CD14-positive monocyte (primary cell): ENCODE measurements at regions not wholly inside any gene's neighbourhood (a gene's known extent, or its start where the extent isn't known, plus 50 kb on each side); places are given as distances from the start of the nearest gene placed in this dataset.

Experiments
- DNase-seq, 3 donors: peaks; one replicate each; pipeline ENCODE4 v3.0.0-alpha.2; 2011 to 2022
- H2AFZ ChIP-seq: 2 replicates; pipeline ENCODE4 v1.6.0; 2012; ENCODE audit warnings: mild to moderate bottlenecking, low read depth, low read length, inconsistent platforms; ENCODE audit not compliant: insufficient read depth, poor library complexity, severe bottlenecking
- H3K27ac ChIP-seq, 2 donors: 1 replicate in 1 of 2; 2 replicates in 1 of 2; pipeline ENCODE4 v1.5.1; 2012 to 2013; ENCODE audit warnings: low read length in 2 of 2, control low read depth in 1 of 2, inconsistent platforms in 1 of 2, low read depth in 1 of 2, mild to moderate bottlenecking in 1 of 2
- H3K27me3 ChIP-seq, 2 donors: one replicate each; pipeline versions ENCODE4 v1.6.0 to v1.6.1; 2011 to 2013; ENCODE audit warnings: low read length in 2 of 2; ENCODE audit not compliant: control insufficient read depth in 2 of 2, insufficient read depth in 2 of 2
- H3K36me3 ChIP-seq, 2 donors: replicated peaks in 1 of 2; 1 replicate in 1 of 2; 2 replicates in 1 of 2; pipeline versions ENCODE4 v1.5.1 to v1.6.1; 2012 to 2013; ENCODE audit warnings: low read length in 2 of 2, control low read depth in 1 of 2, inconsistent platforms in 1 of 2, mild to moderate bottlenecking in 1 of 2; ENCODE audit not compliant: insufficient read depth in 2 of 2, control insufficient read depth in 1 of 2
- H3K4me1 ChIP-seq, 2 donors: 1 replicate in 1 of 2; 2 replicates in 1 of 2; pipeline versions ENCODE4 v1.5.1 to v1.6.1; 2012 to 2013; ENCODE audit warnings: low read length in 2 of 2, control low read depth in 1 of 2, inconsistent platforms in 1 of 2, mild to moderate bottlenecking in 1 of 2, moderate library complexity in 1 of 2; ENCODE audit not compliant: insufficient read depth in 2 of 2, control insufficient read depth in 1 of 2
- H3K4me2 ChIP-seq: replicated peaks from 2 replicates; pipeline ENCODE3; 2012; ENCODE audit warnings: low read length, moderate library complexity, mild to moderate bottlenecking; ENCODE audit not compliant: poor library complexity, severe bottlenecking; ENCODE audit errors: extremely low read depth
- H3K4me3 ChIP-seq, 3 experiments: fragments of 200-600 bp in 1 of 3; sonication (generic) in 1 of 3; replicated peaks in 1 of 3; 1 replicate in 2 of 3; 2 replicates in 1 of 3; pipeline ENCODE4 v1.5.1; 2011 to 2013; ENCODE audit warnings: low read length in 3 of 3, mild to moderate bottlenecking in 3 of 3, control low read depth in 2 of 3, low read depth in 2 of 3, inconsistent platforms in 1 of 3, moderate library complexity in 1 of 3
- H3K79me2 ChIP-seq: 2 replicates; pipeline ENCODE4 v1.6.0; 2012; ENCODE audit warnings: mild to moderate bottlenecking, control low read depth, inconsistent platforms, low read length, moderate library complexity; ENCODE audit not compliant: insufficient read depth
- H3K9ac ChIP-seq: 2 replicates; pipeline ENCODE4 v1.6.0; 2017; ENCODE audit warnings: low read length, mild to moderate bottlenecking; ENCODE audit not compliant: insufficient read depth, poor library complexity, severe bottlenecking
- H3K9me3 ChIP-seq, 2 donors: replicated peaks in 1 of 2; 1 replicate in 1 of 2; 2 replicates in 1 of 2; pipeline versions ENCODE4 v1.5.1 to v1.6.1; 2012 to 2013; ENCODE audit warnings: low read length in 2 of 2, control low read depth in 1 of 2; ENCODE audit not compliant: control insufficient read depth in 1 of 2, insufficient read depth in 1 of 2
- H4K20me1 ChIP-seq: 2 replicates; pipeline ENCODE4 v1.6.0; 2012; ENCODE audit warnings: mild to moderate bottlenecking, low read length, control low read depth, moderate library complexity; ENCODE audit not compliant: insufficient read depth
- H3K27ac Mint-ChIP-seq, 7 donors: one replicate each; pipeline ENCODE4 v1.8.0; 2020; ENCODE audit warnings: mild to moderate bottlenecking in 7 of 7, mixed read lengths in 7 of 7, moderate library complexity in 6 of 7, inconsistent platforms in 2 of 7
- H3K27me3 Mint-ChIP-seq, 3 donors: one replicate each; pipeline ENCODE4 v1.8.0; 2021 to 2022; ENCODE audit warnings: low read depth in 3 of 3, mild to moderate bottlenecking in 3 of 3, mixed read lengths in 3 of 3, moderate library complexity in 3 of 3, inconsistent platforms in 1 of 3
- H3K36me3 Mint-ChIP-seq, 2 donors: one replicate each; pipeline ENCODE4 v1.8.0; 2020; ENCODE audit warnings: mixed read lengths in 2 of 2, inconsistent platforms in 1 of 2, mild to moderate bottlenecking in 1 of 2
- H3K4me1 Mint-ChIP-seq: one replicate; pipeline ENCODE4 v1.8.0; 2020; ENCODE audit warnings: mild to moderate bottlenecking, mixed read lengths
- H3K4me3 Mint-ChIP-seq, 2 donors: one replicate each; pipeline ENCODE4 v1.8.0; 2020; ENCODE audit warnings: mild to moderate bottlenecking in 2 of 2, mixed read lengths in 2 of 2, moderate library complexity in 1 of 2
- H3K9me3 Mint-ChIP-seq, 7 donors: one replicate each; pipeline ENCODE4 v1.8.0; 2020 to 2022; ENCODE audit warnings: mixed read lengths in 7 of 7, mild to moderate bottlenecking in 6 of 7, moderate library complexity in 6 of 7, inconsistent platforms in 2 of 7
- CTCF ChIP-seq: fragments of 200-600 bp; IDR thresholded peaks from one replicate; pipeline ENCODE4 v1.8.0; 2022; ENCODE audit warnings: antibody characterized with exemption, mild to moderate bottlenecking
- WGBS: methylation state at CpG from one replicate; pipeline ENCODE4 v1.1.5; 2013; ENCODE audit warnings: missing lambda C conversion rate; ENCODE audit not compliant: insufficient coverage; 5-methylcytosine and 5-hydroxymethylcytosine counted together
- intact Hi-C, 2 donors: fragments of 100-400 bp; cut with micrococcal nuclease; formaldehyde crosslinking; loops; one replicate each; pipeline versions ENCODE4 v1.15.0 to v1.15.1; 2023

GRCh38 chr3:139811331-139811730, 123.7 kb upstream of the CLSTN2 start:
- Histone ChIP-seq H3K4me3 (no peak overlapping the region), H3K4me1 (no peaks in the 10 kb centered on the region), H3K4me2 (no peak overlapping the region), H2AFZ (no peak overlapping the region), H3K27me3 (no peaks in the 10 kb centered on the region), H4K20me1 (no peaks in the 10 kb centered on the region), H3K36me3 (no peaks in the 10 kb centered on the region), H3K9me3 (no peaks in the 10 kb centered on the region), H3K9ac (no peak overlapping the region), H3K79me2 (no peaks in the 10 kb centered on the region), H3K27ac (no peak overlapping the region)
- Mint-ChIP-seq H3K27me3 (peaks cover 0 to 3% (median 0%) of the 10 kb centered on the region in 3 donors), H3K9me3 (peaks cover 0 to 5% (median 1%) of the 10 kb centered on the region in 7 donors), H3K36me3 (no peaks in the 10 kb centered on the region), H3K4me1 (peaks cover 6% of the 10 kb centered on the region), H3K4me3 (no peak overlapping the region), H3K27ac (no peak overlapping the region)
- no peak for TF ChIP-seq CTCF
- DNase-seq, result no peak
- intact Hi-C loops, result no loop called here

- H3K4me1 Mint-ChIP-seq, result peaks cover 6% of the 10 kb centered on the region
- intact Hi-C loops, result no loop called here
- no peaks in the 10 kb centered on the region for H4K20me1 ChIP-seq
- H3K36me3 ChIP-seq, result no peaks in the 10 kb centered on the region
- TF ChIP-seq CTCF, result no peak
- H3K4me2 ChIP-seq, result no peak overlapping the region
- H2AFZ ChIP-seq, result no peak overlapping the region
- no peaks in the 10 kb centered on the region for H3K9me3 ChIP-seq
- 95% methylated on average over 4 of the region's 5 CpGs for WGBS
- H3K4me1 ChIP-seq, result no peaks in the 10 kb centered on the region
- DNase-seq, result no peak
- H3K27ac ChIP-seq, result no peak overlapping the region
- no peak overlapping the region for H3K27ac Mint-ChIP-seq
- H3K9ac ChIP-seq, result no peak overlapping the region
- no peaks in the 10 kb centered on the region for H3K79me2 ChIP-seq
- H3K36me3 Mint-ChIP-seq, result no peaks in the 10 kb centered on the region
- no peak overlapping the region for H3K4me3 ChIP-seq
- peaks cover 0 to 5% (median 2%) of the 10 kb centered on the region in 7 donors for H3K9me3 Mint-ChIP-seq
- H3K4me3 Mint-ChIP-seq, result no peak overlapping the region
- peaks cover 0 to 1% (median 0%) of the 10 kb centered on the region in 3 donors for H3K27me3 Mint-ChIP-seq
- no peaks in the 10 kb centered on the region for H3K27me3 ChIP-seq
Observed at GRCh38 chr3:139808201-139808600, 126.8 kb upstream of the CLSTN2 start.
